GM21723 (cell line): ENCODE measurements at regions not wholly inside any gene's neighbourhood (a gene's known extent, or its start where the extent isn't known, plus 50 kb on each side); places are given as distances from the start of the nearest gene placed in this dataset.

Experiments used
- ATAC-seq: cut with Tn5 transposase; IDR thresholded peaks from one replicate; pipeline ENCODE4 v1.9.1; 2021; ENCODE audit warnings: mild to moderate bottlenecking, moderate library complexity; ENCODE audit not compliant: unreplicated experiment

- ATAC-seq: no peak
Observed at GRCh38 chr11:103659743-103660142, 376.7 kb upstream of the DDI1 start.

GRCh38 chr11:103661185-103661584 lies 375.3 kb upstream of the DDI1 start:
- ATAC-seq: no peak

- ATAC-seq: no peak
Observed at GRCh38 chr11:103661991-103662390, 374.4 kb upstream of the DDI1 start.

DNA sequence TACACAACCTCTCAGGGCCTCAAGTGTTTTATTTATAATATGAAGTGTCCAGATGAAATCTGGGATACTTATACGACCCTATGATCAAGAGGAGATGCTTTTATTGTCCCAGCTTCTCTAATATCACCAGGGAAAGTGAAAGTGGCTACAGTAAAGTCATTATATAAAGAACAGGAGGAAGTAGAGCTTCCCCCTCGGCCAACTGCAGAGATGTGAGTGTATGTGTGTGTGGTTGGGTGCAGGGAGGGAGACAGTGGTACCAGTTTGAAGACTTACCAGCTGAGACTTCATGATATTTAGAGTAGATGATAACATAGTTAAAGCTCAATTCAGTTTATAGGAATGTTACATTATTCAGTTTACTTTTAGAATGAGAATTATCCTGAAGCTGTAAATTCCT lies 373.6 kb upstream of the DDI1 start:
- no peak for ATAC-seq

DNA sequence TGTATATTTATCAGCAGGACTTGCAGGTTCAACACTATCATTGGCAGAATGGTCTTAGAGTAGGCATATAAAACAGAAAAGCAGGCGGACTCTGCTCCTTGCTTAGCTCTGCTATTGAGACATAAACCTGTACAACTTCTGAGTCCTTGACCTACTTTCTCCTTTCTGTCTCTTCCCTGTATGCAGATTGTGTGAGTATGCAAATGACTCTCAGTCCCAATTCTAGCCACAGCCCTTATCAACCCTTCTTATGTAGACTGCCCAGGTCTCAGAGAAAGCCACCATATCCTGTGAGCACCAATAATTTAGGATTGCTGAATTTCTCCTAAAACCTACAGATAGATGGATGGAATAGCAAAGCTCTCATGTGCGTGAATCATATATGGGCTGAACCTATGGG lies 367.6 kb upstream of the DDI1 start:
- ATAC-seq: no peak

- no peak for ATAC-seq
Observed at GRCh38 chr11:103671143-103671651, 365.2 kb upstream of the DDI1 start.

GRCh38 chr11:103673773-103674172 lies 362.7 kb upstream of the DDI1 start:
- ATAC-seq: no peak

- ATAC-seq: no peak
Observed at GRCh38 chr11:103676413-103676812, 360.0 kb upstream of the DDI1 start.

- ATAC-seq: no peak
Observed at GRCh38 chr11:103680826-103681225, 355.6 kb upstream of the DDI1 start.

DNA sequence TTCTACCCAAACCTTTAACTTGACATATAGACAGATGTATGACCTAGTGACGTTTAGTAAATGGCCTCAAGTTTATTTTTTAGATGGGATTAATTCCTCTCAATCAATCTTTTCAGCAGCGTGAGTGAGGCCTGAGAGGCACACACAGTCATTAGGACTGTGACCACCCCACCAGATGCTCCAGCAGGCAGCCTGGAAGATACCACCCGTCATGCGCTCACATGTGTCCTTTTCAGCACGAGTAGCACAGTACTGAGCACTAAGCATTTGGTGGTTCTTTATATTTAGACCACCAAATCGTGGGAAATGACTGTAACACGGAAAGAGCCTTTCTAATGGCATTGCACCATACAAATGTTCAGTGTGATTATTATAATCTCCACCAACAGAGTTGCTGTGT lies 354.6 kb upstream of the DDI1 start:
- peak; percentile 24 for ATAC-seq

DNA sequence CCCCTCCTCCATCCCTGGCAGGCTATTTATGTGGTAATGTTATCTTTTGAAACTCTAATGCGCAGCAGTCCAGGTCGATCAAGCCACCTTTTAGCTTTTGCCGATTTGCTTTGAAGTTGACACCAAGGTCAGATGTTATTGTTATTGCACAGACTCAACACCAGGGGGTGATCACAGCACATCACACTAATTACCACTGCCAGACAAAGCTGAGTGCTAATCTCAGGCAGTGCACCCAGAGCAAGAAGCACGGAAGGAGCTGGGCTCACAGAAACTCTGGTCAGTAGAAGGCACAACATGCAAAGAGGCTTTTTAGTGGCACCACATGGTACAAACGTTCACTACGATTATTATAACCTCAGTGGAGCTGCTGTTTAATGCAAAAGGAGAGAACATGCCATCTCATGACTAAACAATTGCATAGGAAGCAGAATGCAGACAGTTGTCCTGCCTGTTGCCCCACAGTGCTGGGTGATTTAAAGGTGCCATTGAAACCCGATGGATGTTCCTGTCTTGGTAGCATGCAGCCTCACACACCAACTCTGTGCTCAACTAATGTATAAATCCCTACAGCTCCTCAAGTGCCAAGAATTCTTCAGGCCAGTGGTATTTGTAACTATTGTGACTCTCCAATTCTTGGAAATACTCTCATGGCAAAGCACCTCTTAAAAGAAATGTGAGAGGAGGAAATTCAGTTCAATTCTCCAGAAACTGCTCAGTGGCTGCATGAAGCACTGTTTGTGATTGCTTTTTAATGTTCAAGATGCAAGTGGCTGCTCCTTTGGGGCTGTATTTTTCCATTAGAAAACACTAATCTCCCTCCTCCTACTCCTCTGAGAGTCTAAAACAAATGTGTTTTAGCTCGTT lies 353.9 kb upstream of the DDI1 start:
- ATAC-seq: peak; percentile 96

DNA sequence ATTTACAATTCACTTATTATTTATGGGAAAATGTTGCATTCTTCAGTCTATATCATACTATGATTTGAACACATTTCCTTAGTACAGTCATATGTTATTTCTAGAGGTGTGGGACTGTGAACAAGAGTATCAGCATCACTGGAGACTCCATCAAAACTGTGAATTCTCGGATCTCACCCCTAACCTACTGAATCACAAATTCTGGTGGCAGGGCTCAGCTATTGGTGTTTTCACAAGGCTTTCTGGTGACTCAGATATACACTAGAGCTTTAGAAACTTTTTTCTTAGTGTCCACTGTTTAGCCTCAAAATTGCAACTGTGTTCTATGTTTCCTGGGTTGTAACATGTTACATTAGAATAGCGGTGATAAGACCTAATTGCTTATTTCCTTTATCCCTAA lies 352.9 kb upstream of the DDI1 start:
- no peak for ATAC-seq

- no peak for ATAC-seq
Observed at GRCh38 chr11:103688924-103689323, 347.5 kb upstream of the DDI1 start.

GRCh38 chr11:103690356-103690755 lies 346.1 kb upstream of the DDI1 start:
- no peak for ATAC-seq

GRCh38 chr11:103696123-103696522 lies 340.3 kb upstream of the DDI1 start:
- ATAC-seq: no peak

GRCh38 chr11:103699216-103699615 lies 337.2 kb upstream of the DDI1 start:
- ATAC-seq: no peak

DNA sequence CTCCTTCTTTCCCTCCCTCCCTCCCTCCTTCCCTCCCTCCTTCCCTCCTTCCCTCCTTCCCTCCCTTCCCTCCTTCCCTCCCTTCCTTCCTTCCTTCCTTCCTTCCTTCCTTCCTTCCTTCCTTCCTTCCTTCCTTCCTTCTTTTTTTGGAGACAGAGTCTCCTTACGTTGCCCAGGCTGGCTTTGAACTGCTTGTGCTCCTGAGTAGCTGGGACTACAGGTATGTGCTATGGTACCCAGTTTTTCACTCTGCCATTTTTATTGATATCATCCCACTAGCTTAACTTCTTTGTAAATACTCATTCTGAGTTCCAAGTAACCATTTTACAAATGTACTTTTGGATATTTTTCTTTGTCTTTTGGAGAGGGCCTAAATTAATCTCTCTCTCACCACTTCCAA lies 336.8 kb upstream of the DDI1 start:
- ATAC-seq: no peak

DNA sequence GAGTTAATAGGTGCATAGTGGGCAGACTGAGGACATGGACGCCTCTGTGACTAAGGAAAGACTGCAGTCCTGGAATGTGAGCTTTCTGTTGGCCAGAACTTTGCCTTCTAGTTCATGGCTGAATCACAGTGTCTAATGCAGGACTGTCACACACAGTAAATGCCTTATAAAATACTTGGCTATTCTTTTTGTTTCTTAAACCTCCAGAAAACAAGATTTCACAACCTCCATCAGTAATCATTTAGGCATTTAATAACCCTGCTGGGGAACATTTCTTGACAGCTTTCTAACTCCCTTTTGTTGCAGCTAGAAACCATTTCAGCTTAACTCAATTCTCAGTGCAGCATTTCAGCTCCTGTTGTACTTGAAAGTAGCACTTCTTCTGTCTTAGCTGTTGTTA lies 335.8 kb upstream of the DDI1 start:
- ATAC-seq: no peak

GRCh38 chr11:103703437-103703836 lies 333.0 kb upstream of the DDI1 start:
- ATAC-seq: no peak

DNA sequence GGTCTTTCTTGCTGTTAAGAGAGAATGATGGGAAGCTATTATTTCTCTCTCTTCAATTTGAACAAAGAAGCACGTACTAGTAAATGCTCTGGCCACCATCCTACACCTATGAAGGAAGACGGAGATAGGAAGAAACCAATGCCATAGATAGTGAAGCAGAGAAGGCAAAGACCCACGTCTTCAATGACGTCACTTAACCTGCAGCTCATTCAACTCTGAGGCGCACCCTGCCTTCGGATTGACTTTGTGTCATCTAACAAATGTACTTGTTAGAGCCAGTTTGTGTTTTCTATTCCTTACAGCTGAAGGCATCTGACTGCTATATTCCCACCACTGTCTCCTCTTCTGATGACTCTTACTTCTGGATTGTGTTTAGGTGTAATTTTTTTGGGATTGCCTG lies 332.5 kb upstream of the DDI1 start:
- ATAC-seq: no peak

DNA sequence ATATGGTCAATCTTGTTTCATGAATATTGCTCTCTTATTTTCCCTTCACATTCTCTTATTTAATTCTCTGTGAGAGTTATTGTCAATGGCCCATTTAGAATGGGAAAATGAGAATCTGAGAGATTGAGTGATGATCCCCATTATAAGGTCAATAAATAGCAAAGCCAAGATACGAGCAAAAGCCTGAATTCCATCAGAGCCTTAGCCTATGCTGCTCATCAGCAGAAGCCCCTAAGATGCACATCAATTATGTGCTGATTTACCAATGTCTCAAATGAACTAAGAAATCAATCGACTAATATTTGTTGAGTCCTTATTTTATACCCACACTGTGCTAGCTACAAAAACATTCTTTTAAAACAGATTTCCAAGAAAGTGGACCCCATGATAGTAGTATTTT lies 330.8 kb upstream of the DDI1 start:
- no peak for ATAC-seq

DNA sequence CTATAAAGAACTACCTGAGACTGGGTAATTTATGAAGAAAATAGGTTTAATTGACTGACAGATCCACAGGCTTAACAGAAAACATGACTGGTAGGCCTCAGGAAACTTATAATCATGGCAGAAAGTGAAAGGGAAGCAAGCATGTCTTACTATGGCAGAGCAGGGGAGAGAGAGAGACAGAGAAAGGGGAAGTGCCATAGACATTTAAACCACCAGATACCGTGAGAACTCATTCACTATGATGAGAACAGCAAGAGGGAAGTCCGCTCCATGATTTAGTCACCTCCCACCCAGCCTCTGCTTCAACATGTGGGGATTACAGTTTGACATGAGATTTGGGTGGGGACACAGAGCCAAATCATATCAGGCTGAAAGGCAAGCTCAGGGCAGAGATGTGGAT lies 327.1 kb upstream of the DDI1 start:
- ATAC-seq: no peak

- ATAC-seq: no peak
Observed at GRCh38 chr11:103714246-103714645, 322.2 kb upstream of the DDI1 start.
